GM19324 (cell line): ENCODE measurements at regions not wholly inside any gene's neighbourhood (a gene's known extent, or its start where the extent isn't known, plus 50 kb on each side); places are given as distances from the start of the nearest gene placed in this dataset.

Experiments
- ATAC-seq: cut with Tn5 transposase; IDR thresholded peaks from one replicate; pipeline ENCODE4 v1.9.1; 2021; ENCODE audit warnings: mild to moderate bottlenecking, moderate library complexity; ENCODE audit not compliant: unreplicated experiment, low FRiP score

GRCh38 chr1:55286856-55287602 is 71.9 kb upstream of the USP24 start:
- no peak for ATAC-seq

GRCh38 chr1:55285834-55286233 is 70.7 kb upstream of the USP24 start:
- ATAC-seq = no peak

DNA sequence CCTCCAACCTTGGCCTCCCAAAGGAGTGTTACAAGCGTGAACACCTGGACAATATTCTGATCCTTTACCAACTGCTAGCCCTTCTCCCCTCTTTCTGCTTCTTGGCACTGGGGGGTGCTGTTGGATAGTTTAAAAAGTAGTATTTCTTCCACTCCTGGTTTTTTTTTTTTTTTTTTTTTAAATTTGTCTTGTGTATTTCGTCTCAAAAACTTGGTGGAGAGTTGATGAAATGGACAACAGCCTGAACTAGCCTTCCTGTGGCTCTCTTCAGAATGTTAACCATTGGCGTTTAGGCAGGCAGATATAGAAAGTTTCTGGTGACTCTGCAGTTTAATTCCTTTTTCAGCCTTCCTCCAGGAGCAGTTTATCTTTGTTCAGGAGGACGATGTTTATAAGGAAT is 69.7 kb upstream of the USP24 start:
- ATAC-seq = no peak

GRCh38 chr1:55282058-55282457 is 66.9 kb upstream of the USP24 start:
- ATAC-seq = no peak

DNA sequence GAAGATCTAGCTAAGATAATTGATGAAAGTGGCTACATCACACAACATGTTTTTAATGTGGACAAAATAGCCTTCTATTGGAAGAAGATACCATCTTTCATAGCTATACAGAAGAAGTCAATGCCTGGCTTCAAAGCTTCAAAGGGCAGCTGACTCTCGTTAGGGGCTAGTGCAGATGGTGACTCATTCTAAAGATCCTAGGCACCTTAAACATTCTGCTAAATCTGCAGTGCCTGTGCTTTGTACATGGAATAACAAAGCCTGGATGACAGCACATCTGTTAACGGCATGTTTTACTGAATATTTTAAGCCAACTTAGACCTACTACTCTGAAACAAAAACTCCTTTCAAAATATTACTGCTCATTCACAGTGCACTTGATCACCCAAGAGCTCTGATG is 65.6 kb upstream of the USP24 start:
- ATAC-seq = no peak

- ATAC-seq = no peak
These were observed 64.5 kb upstream of the USP24 start for GRCh38 chr1:55279627-55280026.

DNA sequence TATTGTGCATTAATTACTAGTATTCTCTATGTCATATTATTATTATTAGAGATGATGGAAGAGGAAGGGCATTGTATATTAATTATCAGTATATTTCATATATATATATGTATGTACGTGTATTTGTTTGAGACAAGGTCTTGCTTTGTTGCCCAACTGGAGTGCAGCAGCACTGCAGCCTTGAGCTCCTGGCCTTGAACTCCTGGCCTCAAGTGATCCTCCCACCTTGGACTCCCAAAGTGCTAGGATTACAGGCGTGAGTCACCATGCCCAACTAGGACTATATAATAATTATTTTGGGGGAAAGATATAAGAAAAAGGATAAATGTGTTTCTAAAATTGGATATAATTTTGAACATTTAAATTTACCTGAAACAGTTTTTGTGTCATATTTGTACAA is 63.2 kb upstream of the USP24 start:
- no peak for ATAC-seq

GRCh38 chr1:55277377-55278130 is 62.4 kb upstream of the USP24 start:
- no peak for ATAC-seq

DNA sequence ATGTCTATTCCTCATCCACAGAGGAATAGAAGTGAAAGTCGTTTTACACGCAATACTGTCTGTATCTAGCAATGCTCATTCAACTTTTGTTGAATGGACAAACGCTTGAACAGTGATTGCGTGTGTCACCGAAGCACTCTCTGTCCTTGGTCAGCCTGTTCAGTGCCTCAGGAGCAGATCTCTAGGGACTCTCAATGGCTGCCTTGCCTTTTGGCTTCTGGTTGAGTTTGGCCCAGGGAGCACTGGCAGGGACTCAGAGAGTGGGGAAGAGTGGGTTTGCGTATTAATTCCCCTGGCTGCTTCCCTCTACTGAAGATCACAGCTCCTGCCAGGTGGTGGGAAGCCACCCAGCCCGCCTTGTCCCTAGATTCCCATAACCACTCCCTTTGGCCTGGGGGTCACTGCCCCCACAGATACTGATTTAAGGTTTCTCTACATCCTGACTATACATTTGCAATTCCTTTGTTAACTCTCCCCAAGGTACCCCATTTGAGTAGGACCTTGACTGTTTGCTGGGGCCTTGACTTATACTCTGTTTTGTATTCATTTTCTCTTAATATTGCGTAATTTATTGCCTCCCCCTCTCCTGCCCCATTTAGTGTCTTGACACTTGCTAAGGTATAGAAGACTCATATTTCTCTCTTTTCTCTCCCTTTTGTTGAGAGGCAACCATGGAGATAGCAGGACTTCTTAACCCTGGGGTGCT is 61.7 kb upstream of the USP24 start:
- ATAC-seq = no peak

GRCh38 chr1:55275941-55276341 is 60.8 kb upstream of the USP24 start:
- no peak for ATAC-seq

- ATAC-seq = no peak
These were observed 60.1 kb upstream of the USP24 start for GRCh38 chr1:55275151-55275748.

DNA sequence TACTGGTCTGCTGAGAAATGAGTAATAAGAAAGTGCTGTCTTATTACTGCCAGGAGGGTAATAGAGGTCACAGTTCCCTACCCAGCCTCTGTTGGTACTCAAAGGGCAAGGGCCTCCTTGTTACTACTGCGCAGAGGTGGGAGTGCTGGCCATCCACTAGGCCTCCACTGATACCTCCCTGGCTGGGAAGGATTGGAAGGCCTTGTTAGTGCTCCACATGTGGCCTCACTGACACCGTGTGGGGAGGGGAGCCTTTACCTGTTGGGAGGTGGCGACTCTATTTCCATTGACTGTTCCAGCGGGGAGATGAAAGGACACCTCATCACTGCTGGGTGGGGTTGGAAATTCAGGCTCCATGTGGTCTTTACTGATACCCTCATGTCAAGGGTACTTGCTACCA is 57.8 kb upstream of the USP24 start:
- ATAC-seq = no peak
